Lower leg skin (tissue), 3 donors: ENCODE measurements at regions not wholly inside any gene's neighbourhood (a gene's known extent, or its start where the extent isn't known, plus 50 kb on each side); places are given as distances from the start of the nearest gene placed in this dataset.

Experiments used
- CTCF ChIP-seq, 3 donors: fragments of 450-650 bp; IDR thresholded peaks; one replicate each; pipeline ENCODE4 v1.5.1; 2016; ENCODE audit warnings: antibody characterized with exemption in 3 of 3, mild to moderate bottlenecking in 3 of 3, moderate library complexity in 2 of 3
- POLR2A ChIP-seq, 2 donors: fragments of 450-650 bp; IDR thresholded peaks; one replicate each; pipeline ENCODE4 v1.6.1; 2016 to 2017; ENCODE audit warnings: antibody characterized with exemption in 2 of 2, mild to moderate bottlenecking in 1 of 2, moderate library complexity in 1 of 2

GRCh38 chr10:130807721-130808120 lies 503.8 kb downstream of the TCERG1L start:
- TF ChIP-seq CTCF (IDR thresholded peaks at IDR 0.05) = no peak
- no peak for TF ChIP-seq POLR2A (IDR thresholded peaks at IDR 0.05)
